GM21447 (cell line): ENCODE measurements at regions not wholly inside any gene's neighbourhood (a gene's known extent, or its start where the extent isn't known, plus 50 kb on each side); places are given as distances from the start of the nearest gene placed in this dataset.
"Not testable (repeated sequence)": the region's sequence is repeated elsewhere in the genome, so short reads cannot be mapped to it uniquely, and the experiment has no call there.

Source experiments
- ATAC-seq: cut with Tn5 transposase; IDR thresholded peaks from one replicate; pipeline ENCODE4 v1.9.1; 2021; ENCODE audit not compliant: unreplicated experiment

- no peak for ATAC-seq
Measured at GRCh38 chr14:30356438-30357202, 202.3 kb upstream of the G2E3 start.

- ATAC-seq: no peak
Measured at GRCh38 chr14:30357791-30358190, 201.2 kb upstream of the G2E3 start.

GRCh38 chr14:30362369-30363218 is 196.4 kb upstream of the G2E3 start:
- no peak for ATAC-seq

- not testable (repeated sequence) for ATAC-seq
Measured at GRCh38 chr14:30363219-30363880, 195.6 kb upstream of the G2E3 start.

GRCh38 chr14:30369502-30370180 is 189.3 kb upstream of the G2E3 start:
- no peak for ATAC-seq

- ATAC-seq: no peak
Measured at GRCh38 chr14:30373053-30373452, 185.9 kb upstream of the G2E3 start.

DNA sequence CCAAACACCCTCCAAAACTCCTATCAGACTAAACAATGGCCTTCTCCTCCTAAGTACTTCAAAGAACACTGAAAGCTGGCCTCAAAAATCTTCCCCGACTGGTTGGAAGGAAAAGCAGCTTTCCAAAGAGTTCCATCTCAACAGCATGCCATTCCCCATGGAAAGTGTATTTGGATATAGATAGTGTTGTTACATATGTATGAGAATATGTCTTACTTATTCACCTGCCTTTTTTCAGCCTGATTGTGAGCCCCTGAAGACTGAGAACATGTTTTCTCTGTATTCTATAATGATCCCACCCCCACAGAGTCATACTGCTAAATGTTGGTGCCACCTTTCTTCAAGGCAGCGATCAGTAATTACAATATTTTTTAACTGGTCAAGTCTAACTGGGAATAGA is 185.4 kb upstream of the G2E3 start:
- no peak for ATAC-seq

DNA sequence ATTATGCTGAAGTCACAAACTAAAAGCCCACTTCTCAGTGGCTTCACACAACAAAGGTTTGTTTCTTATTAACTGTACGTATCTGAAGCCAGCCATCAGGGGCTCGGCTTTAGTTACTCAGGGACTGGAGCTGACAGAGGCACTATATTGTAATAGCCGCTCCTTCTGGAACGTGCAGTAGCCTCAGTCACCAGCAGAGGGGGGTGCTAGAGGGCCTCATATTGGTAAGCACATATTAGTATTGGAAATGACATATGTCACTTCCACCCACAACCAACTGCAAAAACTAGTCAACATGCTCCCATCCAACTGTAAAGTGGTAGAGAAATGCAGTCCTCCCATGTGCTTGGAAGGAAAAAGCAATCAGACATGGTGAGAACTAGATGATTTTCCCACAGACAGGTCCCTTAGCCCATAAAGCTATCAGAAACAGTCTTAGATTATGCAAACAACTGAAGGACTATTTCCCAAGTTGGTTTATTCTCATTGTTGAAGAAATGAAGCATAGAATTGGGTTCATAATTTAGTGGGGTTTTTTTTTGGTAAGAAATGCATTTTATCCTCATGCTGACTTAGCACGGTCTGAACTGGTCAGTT is 183.6 kb upstream of the G2E3 start:
- ATAC-seq: peak; percentile 95

DNA sequence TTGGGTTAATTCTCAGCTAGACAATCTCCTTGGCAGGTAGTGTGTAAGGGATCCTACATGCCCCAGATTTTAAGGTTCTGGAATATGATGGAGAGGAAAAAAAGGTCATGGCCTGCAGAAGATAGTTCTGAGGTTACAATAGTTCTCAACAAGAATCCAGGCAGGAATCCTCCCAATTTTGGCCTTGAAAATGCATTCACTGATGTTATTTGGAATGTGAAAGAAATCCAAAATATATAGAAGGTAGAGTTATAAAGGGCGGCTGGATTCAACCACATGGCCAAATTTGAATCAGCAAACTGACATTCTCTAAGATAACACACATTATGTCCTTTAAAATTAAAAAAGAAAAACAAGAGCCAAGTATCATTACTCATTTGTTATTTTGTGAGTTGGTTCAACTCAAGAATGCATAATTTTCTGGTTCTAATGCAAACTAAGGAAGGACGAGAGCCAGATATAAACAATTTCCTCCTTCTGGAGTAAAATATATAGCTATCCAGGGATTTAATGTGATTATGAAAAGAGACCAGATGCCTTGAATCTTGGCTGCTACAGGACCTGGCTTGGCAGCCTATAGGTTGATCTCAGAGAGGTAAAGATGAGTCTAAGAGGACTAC is 177.0 kb upstream of the G2E3 start:
- no peak for ATAC-seq

- no peak for ATAC-seq
Measured at GRCh38 chr14:30385925-30386324, 173.0 kb upstream of the G2E3 start.

DNA sequence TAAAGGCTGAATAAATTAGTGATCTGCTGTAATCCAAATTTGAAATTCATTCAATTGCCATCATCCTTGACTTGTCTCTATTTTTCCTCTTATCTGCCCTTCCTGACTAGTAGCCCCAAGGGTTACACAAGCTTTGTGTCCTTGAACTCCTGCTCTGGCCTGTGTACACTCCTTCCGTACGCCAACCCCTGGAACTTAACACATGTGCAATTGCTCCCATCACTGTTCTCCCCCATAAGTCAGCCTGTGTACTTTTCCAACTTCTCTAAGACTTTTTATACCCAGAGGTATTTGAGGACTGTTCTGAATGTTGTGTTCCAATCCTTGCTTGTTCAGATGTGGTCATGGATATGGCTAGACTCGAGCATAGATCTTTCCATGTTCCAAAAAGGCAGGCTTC is 171.1 kb upstream of the G2E3 start:
- no peak for ATAC-seq

DNA sequence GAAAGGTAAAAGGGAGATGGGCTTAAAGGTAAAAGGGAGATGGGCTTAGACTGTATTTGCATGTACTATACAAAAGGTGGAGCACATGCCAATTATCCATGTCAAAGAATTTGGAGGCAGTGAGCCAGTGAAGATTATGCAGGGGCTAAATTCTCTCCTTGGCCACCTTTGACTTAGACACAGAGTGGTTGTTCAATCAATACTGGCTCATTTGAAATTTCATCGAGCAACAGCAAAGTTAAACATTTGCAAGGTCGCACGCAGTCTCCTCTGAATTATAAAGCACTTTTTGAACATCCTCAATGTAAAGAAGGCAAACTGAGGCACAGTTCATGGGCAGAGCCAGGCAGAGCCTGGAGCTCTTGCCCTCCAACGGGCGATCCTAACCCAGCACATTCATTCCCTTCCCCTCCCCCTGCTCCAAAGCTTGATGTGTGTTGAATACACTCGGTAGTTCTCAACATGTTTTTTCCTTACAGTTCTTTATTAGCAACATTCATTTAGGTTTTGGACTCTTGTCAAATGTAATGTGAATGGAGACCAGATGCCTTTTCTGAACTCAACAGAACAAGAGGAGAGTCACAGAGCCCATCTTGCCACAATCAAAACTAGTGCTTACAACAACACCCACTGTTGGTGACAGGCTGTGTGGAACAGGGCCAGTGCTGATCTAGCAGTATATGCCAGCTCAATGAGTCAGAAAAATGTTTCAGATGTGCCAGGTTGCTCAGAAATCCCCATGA is 169.7 kb upstream of the G2E3 start:
- no peak for ATAC-seq

DNA sequence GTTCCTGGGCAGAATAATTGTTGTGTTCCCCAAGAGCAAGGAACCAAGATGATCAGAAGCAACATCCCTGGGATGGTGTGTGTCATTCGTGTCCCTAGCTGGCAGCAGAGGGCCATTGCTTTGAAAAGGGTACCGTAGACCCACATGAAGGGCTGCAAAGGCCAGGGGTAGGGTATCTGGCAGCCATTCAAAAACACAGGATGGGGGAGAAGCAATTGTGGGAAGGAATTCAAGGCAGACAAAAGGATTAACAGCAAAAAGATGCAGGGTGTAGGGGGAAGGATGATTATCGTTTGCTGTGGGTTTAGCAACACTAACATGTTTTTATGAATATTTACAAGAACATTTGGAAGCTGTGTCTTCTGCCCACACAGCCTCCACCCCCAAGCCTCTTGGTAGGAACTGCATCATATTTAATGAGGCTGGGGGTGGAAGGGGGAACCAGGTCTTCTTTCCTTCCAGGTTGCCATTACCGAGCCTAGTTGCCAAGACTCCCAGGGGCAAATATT is 169.0 kb upstream of the G2E3 start:
- ATAC-seq: no peak

DNA sequence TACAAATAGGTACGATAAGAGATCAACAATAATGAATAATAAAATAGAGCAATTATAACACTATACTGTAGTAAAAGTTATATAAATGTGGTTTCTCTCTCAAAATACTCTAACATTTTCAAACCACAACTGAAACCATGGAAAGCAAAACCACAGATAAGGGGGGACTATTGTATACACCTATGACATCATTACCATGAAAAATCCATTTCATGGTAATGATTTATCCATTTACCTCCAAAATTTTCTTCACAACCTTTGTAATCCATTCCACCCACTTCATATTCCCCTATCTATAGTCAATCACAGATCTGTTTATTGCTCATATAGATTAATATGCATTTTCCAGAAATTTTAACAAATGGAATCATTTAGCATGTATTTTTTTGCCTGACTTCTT is 163.9 kb upstream of the G2E3 start:
- ATAC-seq: no peak

DNA sequence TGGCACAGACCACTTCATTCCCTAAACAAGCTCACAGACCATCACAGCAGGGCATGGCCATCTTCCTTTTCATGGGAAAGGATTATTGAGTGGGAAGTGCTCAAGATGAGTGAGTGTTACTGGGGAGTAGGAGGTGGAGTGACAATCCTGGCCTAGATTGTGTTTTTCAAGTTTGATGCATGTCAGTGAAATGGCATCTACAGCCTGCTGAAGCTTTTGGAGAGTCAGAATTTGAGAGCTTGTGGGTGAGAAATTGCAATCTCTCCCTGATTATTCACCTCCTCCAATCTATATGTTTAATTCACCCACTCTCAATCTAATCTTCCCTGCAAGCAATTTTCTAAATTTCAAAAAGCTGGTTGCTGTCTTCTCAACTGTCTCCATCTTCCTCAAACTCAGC is 156.1 kb upstream of the G2E3 start:
- no peak for ATAC-seq

- ATAC-seq: no peak
Measured at GRCh38 chr14:30403791-30404190, 155.2 kb upstream of the G2E3 start.

GRCh38 chr14:30409508-30410015 is 149.4 kb upstream of the G2E3 start:
- ATAC-seq: not testable (repeated sequence)

DNA sequence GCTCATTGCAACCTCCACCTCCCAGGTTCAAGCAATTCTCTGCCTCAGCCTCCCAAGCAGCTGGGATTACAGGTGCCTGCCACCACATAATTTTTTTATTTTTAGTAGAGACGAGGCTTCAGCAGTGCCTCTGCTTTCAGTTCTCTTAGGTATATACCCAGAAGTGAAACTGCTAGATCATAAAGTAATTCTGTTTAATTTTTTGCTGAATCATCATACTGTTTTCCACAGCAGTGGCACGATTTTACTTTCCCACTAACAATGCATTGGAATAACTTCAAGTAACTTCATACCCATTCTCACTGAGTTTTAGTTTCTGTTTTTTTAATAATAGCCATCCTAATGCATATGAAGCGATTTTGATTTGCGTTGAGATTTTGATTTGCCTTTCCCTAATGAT is 148.0 kb upstream of the G2E3 start:
- ATAC-seq: no peak

DNA sequence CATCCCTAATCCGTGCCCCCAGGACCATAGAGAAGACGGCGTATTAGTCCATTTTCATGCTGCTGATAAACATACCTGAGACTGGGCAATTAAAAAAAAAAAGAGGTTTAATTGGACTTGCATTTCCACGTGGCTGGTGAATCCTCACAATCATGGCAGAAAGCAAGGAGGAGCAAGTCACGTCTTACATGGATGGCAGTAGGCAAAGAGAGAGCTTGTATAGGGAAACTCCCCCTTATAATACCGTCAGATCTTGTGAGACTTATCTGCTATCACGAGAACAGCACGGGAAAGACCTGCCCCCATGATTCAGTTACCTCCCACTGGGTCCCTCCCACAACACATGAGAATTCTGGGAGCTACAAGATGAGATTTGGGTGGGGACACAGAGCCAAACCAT is 145.8 kb upstream of the G2E3 start:
- not testable (repeated sequence) for ATAC-seq
